ENCODE measurements at regions not wholly inside any gene's neighbourhood (a gene's known extent, or its start where the extent isn't known, plus 50 kb on each side); places are given as distances from the start of the nearest gene placed in this dataset.
"Not testable (repeated sequence)": the region's sequence is repeated elsewhere in the genome, so short reads cannot be mapped to it uniquely, and the experiment has no call there.

- FAIRE-seq: no peak
These were observed 714.3 kb downstream of the MATN1 start for GRCh38 chr1:30008998-30009657.

- FAIRE-seq: no peak
These were observed 714.9 kb downstream of the MATN1 start for GRCh38 chr1:30008372-30008997.

GRCh38 chr1:30005972-30006619, 717.3 kb downstream of the MATN1 start:
- FAIRE-seq: no peak

- FAIRE-seq: no peak
These were observed 721.7 kb downstream of the MATN1 start for GRCh38 chr1:30001732-30002039.

- no peak for FAIRE-seq
These were observed 722.2 kb downstream of the MATN1 start for GRCh38 chr1:30001011-30001731.

GRCh38 chr1:30000266-30000665, 723.1 kb downstream of the MATN1 start:
- FAIRE-seq: no peak

- no peak for FAIRE-seq
These were observed 723.8 kb downstream of the MATN1 start for GRCh38 chr1:29999595-29999994.

- FAIRE-seq: no peak
These were observed 724.7 kb downstream of the MATN1 start for GRCh38 chr1:29998686-29999085.

GRCh38 chr1:29997818-29998217, 725.6 kb downstream of the MATN1 start:
- FAIRE-seq: not testable (repeated sequence)

GRCh38 chr1:29993950-29994349, 729.4 kb downstream of the MATN1 start:
- FAIRE-seq: no peak

GRCh38 chr1:29991815-29992214, 731.6 kb downstream of the MATN1 start:
- no peak for FAIRE-seq

GRCh38 chr1:29991025-29991424, 732.4 kb downstream of the MATN1 start:
- no peak for FAIRE-seq

- FAIRE-seq: no peak
These were observed 733.1 kb downstream of the MATN1 start for GRCh38 chr1:29990304-29990703.

- FAIRE-seq: no peak
These were observed 736.4 kb downstream of the MATN1 start for GRCh38 chr1:29986986-29987385.

GRCh38 chr1:29985606-29985945, 737.8 kb downstream of the MATN1 start:
- no peak for FAIRE-seq

- no peak for FAIRE-seq
These were observed 738.4 kb downstream of the MATN1 start for GRCh38 chr1:29984862-29985605.

GRCh38 chr1:29984166-29984861, 739.1 kb downstream of the MATN1 start:
- no peak for FAIRE-seq

GRCh38 chr1:29983321-29983720, 740.1 kb downstream of the MATN1 start:
- FAIRE-seq: no peak

GRCh38 chr1:29981586-29982239, 741.7 kb downstream of the MATN1 start:
- FAIRE-seq: no peak

- no peak for FAIRE-seq
These were observed 741.2 kb downstream of the PTPRU start for GRCh38 chr1:29977550-29977949.

GRCh38 chr1:29975036-29975694, 738.8 kb downstream of the PTPRU start:
- FAIRE-seq: no peak

Measured in TTC549 (cell line).